Gastrocnemius medialis (tissue), 4 donors: ENCODE measurements at regions not wholly inside any gene's neighbourhood (a gene's known extent, or its start where the extent isn't known, plus 50 kb on each side); places are given as distances from the start of the nearest gene placed in this dataset.

Source experiments
- ATAC-seq, 2 donors: fragments of 150-250 bp; one replicate each; pipeline ENCODE4 v1.9.1; 2016
- DNase-seq, 2 donors: peaks; one replicate each; pipeline ENCODE4 v3.0.0-alpha.2; 2019
- H3K27ac ChIP-seq, 4 donors: fragments of 200-600 bp; sonication (generic); 1 replicate in 1 of 4; 2 replicates in 3 of 4; pipeline ENCODE4 v1.5.1; 2016 to 2018; ENCODE audit warnings: mild to moderate bottlenecking in 2 of 4, moderate library complexity in 1 of 4
- H3K27me3 ChIP-seq, 3 donors: fragments of 200-600 bp; sonication (generic) in 2 of 3; 1 replicate in 1 of 3; 2 replicates in 2 of 3; pipeline versions ENCODE4 v1.5.1 to v1.6.0; 2016 to 2019; ENCODE audit warnings: mild to moderate bottlenecking in 1 of 3, moderate library complexity in 1 of 3
- H3K36me3 ChIP-seq, 2 donors: fragments of 200-600 bp; sonication (generic) in 1 of 2; one replicate each; pipeline ENCODE4 v1.5.1; 2017 to 2018
- H3K4me1 ChIP-seq, 2 donors: fragments of 200-600 bp; sonication (generic) in 1 of 2; one replicate each; pipeline ENCODE4 v1.5.1; 2016 to 2017; ENCODE audit warnings: mild to moderate bottlenecking in 2 of 2
- H3K4me3 ChIP-seq, 4 donors: fragments of 200-600 bp; sonication (generic) in 3 of 4; 1 replicate in 1 of 4; 2 replicates in 3 of 4; pipeline ENCODE4 v1.5.1; 2016 to 2019; ENCODE audit warnings: mild to moderate bottlenecking in 2 of 4
- H3K9me3 ChIP-seq, 3 donors: fragments of 200-600 bp; sonication (generic) in 2 of 3; 1 replicate in 1 of 3; 2 replicates in 2 of 3; pipeline ENCODE4 v1.5.1; 2016 to 2019
- POLR2A ChIP-seq, 2 donors: fragments of 450-650 bp; IDR thresholded peaks; one replicate each; pipeline ENCODE4 v1.6.1; 2017; ENCODE audit warnings: antibody characterized with exemption in 2 of 2, mild to moderate bottlenecking in 2 of 2, moderate library complexity in 2 of 2
- in situ Hi-C, 4 donors: fragments of 200-750 bp; cut with MboI; loops; one replicate each; pipeline versions ENCODE4 v1.15.0 to v1.8.0; 2017; ENCODE audit warnings: low sequenced_read_pairs in 4 of 4
- intact Hi-C: fragments of 100-400 bp; cut with DNase I; formaldehyde crosslinking; loops from one replicate; pipeline ENCODE4 v1.15.1; 2023; ENCODE audit warnings: low total_unique reads
- TF ChIP-seq, protein P1 (sequence below), 5 experiments: fragments of 450-650 bp in 3 of 5; fragments of 200-600 bp in 2 of 5; sonication (generic) in 2 of 5; IDR thresholded peaks in 4 of 5; conservative IDR thresholded peaks in 1 of 5; 1 replicate in 4 of 5; 2 replicates in 1 of 5; pipeline ENCODE4 v1.5.1; 2016 to 2019; ENCODE audit warnings: antibody characterized with exemption in 5 of 5, mild to moderate bottlenecking in 3 of 5, moderate library complexity in 3 of 5

DNA sequence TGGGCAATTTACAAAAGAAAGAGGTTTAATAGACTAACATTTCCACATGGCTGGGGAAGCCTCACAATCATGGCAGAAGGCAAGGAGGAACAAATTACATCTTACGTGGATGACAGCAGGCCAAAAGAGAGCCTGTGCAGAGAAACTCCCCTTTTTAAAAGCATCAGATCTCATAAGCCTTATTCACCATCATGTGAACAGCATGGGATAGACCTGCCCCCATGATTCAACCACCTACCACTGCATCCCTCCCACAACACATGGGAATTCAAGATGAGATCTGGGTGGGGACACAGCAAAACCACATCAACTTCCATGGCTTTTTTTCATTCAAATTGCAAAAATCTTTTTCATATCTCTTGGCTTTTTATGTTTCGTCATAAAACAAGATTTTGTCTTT, 67.6 kb upstream of the GADL1 start:
- H3K4me3 ChIP-seq: no peak overlapping the region
- intact Hi-C loops: no loop called here
- H3K27ac ChIP-seq: no peak overlapping the region
- in situ Hi-C loops: no loop called here
- no peaks in the 10 kb centered on the region for H3K36me3 ChIP-seq
- ATAC-seq (no peak), DNase-seq (no peak)
- no peak for TF ChIP-seq POLR2A (IDR thresholded peaks at IDR 0.05)
- TF ChIP-seq, protein P1, sequence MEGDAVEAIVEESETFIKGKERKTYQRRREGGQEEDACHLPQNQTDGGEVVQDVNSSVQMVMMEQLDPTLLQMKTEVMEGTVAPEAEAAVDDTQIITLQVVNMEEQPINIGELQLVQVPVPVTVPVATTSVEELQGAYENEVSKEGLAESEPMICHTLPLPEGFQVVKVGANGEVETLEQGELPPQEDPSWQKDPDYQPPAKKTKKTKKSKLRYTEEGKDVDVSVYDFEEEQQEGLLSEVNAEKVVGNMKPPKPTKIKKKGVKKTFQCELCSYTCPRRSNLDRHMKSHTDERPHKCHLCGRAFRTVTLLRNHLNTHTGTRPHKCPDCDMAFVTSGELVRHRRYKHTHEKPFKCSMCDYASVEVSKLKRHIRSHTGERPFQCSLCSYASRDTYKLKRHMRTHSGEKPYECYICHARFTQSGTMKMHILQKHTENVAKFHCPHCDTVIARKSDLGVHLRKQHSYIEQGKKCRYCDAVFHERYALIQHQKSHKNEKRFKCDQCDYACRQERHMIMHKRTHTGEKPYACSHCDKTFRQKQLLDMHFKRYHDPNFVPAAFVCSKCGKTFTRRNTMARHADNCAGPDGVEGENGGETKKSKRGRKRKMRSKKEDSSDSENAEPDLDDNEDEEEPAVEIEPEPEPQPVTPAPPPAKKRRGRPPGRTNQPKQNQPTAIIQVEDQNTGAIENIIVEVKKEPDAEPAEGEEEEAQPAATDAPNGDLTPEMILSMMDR (IDR thresholded peaks at IDR 0.05 in 4 of 5, conservative IDR thresholded peaks at IDR 0.05 in 1 of 5): no peak
- no peaks in the 10 kb centered on the region for H3K27me3 ChIP-seq
- H3K4me1 ChIP-seq: no peaks in the 10 kb centered on the region
- no peaks in the 10 kb centered on the region for H3K9me3 ChIP-seq

GRCh38 chr3:30962493-30962892, 68.0 kb upstream of the GADL1 start:
- in situ Hi-C loops (no loop called here), intact Hi-C loops (no loop called here)
- H3K4me3 ChIP-seq: no peak overlapping the region
- DNase-seq: no peak
- no peaks in the 10 kb centered on the region for H3K27me3 ChIP-seq
- no peaks in the 10 kb centered on the region for H3K4me1 ChIP-seq
- no peak overlapping the region for H3K27ac ChIP-seq
- no peak for ATAC-seq
- H3K36me3 ChIP-seq: no peaks in the 10 kb centered on the region
- no peak for TF ChIP-seq POLR2A (IDR thresholded peaks at IDR 0.05)
- TF ChIP-seq, protein P1 (IDR thresholded peaks at IDR 0.05 in 4 of 5, conservative IDR thresholded peaks at IDR 0.05 in 1 of 5): no peak
- H3K9me3 ChIP-seq: no peaks in the 10 kb centered on the region

GRCh38 chr3:30963223-30963722, 68.8 kb upstream of the GADL1 start:
- no peak for TF ChIP-seq POLR2A (IDR thresholded peaks at IDR 0.05)
- no peak for DNase-seq
- Histone ChIP-seq H3K4me1 (no peaks in the 10 kb centered on the region), H3K9me3 (no peaks in the 10 kb centered on the region), H3K4me3 (no peak overlapping the region), H3K36me3 (no peaks in the 10 kb centered on the region), H3K27ac (no peak overlapping the region), H3K27me3 (no peaks in the 10 kb centered on the region)
- ATAC-seq: no peak
- in situ Hi-C loops: no loop called here
- intact Hi-C loops: no loop called here

GRCh38 chr3:30964612-30965011, 70.2 kb upstream of the GADL1 start:
- H3K4me3 ChIP-seq: no peak overlapping the region
- H3K4me1 ChIP-seq: no peaks in the 10 kb centered on the region
- H3K9me3 ChIP-seq: no peaks in the 10 kb centered on the region
- H3K27ac ChIP-seq: no peak overlapping the region
- DNase-seq (no peak), ATAC-seq (no peak)
- intact Hi-C loops: no loop called here
- H3K36me3 ChIP-seq: no peaks in the 10 kb centered on the region
- no peaks in the 10 kb centered on the region for H3K27me3 ChIP-seq
- TF ChIP-seq, protein P1 (IDR thresholded peaks at IDR 0.05 in 4 of 5, conservative IDR thresholded peaks at IDR 0.05 in 1 of 5): no peak
- TF ChIP-seq POLR2A (IDR thresholded peaks at IDR 0.05): no peak
- in situ Hi-C loops: no loop called here

DNA sequence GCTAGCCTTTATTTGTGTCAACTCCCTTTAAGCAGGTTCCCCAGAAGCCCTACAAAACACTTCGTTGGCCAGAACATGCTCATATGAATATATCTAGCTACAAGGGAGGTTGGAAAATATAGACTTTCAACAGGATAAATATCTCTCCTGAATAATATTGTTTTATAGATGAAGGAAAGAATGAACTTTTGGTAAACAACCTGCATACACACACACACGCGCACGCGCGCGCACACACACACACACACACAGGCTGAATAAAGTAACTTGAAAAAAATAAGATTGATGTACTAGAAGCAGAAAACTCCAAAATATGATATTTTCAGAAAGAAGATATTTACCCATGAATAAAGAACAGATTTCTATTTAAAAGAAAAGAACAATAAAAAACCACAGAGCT, 72.4 kb upstream of the GADL1 start:
- no peak for DNase-seq
- intact Hi-C loops (no loop called here), in situ Hi-C loops (no loop called here)
- H3K4me3 ChIP-seq: no peak overlapping the region
- H3K36me3 ChIP-seq: no peaks in the 10 kb centered on the region
- no peak overlapping the region for H3K27ac ChIP-seq
- H3K9me3 ChIP-seq: no peaks in the 10 kb centered on the region
- no peaks in the 10 kb centered on the region for H3K27me3 ChIP-seq
- no peak for TF ChIP-seq POLR2A (IDR thresholded peaks at IDR 0.05)
- TF ChIP-seq, protein P1 (IDR thresholded peaks at IDR 0.05 in 4 of 5, conservative IDR thresholded peaks at IDR 0.05 in 1 of 5): no peak
- ATAC-seq: no peak
- no peaks in the 10 kb centered on the region for H3K4me1 ChIP-seq
